Middle frontal gyrus (tissue), 1 donor: ENCODE measurements at regions not wholly inside any gene's neighbourhood (a gene's known extent, or its start where the extent isn't known, plus 50 kb on each side); places are given as distances from the start of the nearest gene placed in this dataset.
A peak's percentile ranks its signal among the peaks of the same experiment; 100 is the strongest.

Experiments used
- DNase-seq: peaks from one replicate; pipeline ENCODE4 v3.0.0-alpha.2; 2015; ENCODE audit warnings: low spot score; ENCODE audit errors: extremely low spot score

GRCh38 chrX:69229436-69229835, 64.2 kb upstream of the PJA1 start:
- no peak for DNase-seq

DNA sequence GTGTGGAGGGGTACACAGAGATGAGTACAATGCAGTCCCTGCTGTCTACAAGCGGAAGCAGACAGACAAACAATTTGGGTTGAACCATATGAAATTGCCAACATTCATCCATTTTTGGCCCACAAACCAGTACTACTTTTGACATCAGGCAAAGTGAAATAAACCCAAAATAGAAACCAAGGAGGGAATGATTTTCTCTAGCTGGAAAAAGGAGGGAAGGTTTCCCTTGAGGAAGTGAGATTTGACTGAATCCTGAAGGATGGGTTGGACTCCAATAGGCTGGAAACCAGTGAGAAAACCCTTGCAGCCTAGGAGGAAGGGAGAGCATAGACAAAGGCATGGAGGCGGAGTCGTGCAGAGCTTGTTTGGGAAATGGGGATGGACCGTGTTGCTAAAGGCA, 63.5 kb upstream of the PJA1 start:
- no peak for DNase-seq

DNA sequence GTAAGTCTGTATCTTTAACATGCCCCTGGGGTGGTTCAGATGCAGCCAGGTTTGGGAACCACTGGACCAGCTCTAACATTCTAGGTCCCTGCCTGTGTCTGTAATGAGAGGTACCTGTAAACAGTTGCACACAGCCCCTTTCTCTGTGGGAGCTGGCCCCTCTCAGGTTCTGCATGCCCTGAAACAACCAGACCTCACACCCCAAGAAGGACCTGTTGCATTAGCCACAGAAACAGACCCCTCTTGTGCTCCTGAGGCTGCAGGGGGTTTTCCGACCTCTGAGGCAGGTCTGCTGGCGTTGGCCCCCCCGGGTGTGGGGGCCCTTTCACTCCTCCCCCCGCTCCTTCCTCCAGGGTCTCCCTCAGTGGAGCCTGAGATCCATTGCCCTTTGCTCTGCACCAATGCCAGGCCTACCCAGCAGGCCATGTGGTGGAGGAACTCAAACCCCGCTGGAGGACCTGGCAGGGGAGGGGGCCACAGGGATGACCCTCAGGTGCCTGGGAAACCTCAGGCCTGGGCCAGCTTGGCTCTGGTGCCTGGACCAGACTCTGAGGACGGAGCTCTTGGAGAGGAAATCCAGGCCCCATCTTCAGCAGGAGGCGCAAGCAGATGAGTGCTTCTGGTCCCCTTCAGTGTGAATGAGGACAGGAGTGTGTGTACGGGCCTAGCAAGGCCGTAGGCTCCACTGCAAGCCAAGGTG, 61.4 kb upstream of the PJA1 start:
- no peak for DNase-seq

- DNase-seq: peak; percentile 20
These were observed 57.1 kb upstream of the PJA1 start for GRCh38 chrX:69222103-69223090.

DNA sequence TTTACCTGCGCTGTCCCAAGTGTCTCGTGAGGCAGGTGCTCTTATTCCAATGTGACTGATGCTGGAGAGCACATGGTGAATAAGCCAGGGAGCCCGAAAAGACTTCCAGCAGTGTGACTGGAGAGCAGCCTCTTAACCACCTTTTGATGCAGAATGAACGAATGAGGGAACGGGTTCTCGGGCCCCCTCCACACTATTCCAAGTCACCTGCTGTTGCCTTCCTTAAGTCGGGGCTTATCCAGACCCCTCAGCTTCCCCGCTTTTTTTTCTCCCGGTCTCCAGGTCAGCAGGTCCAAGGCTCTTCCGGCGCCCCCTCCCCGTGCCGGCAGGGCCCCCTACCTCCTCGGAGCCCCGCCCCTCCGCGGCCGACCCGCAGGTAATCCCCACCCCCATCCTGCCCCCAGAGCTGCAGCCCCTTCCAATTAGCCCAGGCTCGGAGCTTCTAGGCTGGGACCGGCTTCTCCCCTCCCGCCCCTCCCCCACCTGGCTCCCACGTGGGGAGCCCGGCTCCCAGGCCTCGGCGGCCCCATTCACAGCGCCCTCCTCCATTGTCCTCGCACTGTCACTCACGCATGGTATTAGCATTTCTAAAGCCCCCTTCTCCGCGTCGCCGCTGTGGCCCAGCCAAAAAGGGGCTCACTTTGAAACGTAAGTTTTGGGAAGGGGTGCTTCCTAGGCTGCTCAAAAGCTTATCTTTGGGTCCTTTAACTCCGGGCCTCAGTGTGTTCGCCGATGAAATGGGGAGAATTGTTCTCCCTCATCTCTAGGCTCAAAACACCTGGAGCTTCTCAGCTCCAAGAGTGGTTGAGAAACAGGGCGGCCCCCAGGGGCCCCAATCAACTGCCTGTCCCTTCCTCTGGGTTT, 56.2 kb upstream of the PJA1 start:
- DNase-seq: no peak

DNA sequence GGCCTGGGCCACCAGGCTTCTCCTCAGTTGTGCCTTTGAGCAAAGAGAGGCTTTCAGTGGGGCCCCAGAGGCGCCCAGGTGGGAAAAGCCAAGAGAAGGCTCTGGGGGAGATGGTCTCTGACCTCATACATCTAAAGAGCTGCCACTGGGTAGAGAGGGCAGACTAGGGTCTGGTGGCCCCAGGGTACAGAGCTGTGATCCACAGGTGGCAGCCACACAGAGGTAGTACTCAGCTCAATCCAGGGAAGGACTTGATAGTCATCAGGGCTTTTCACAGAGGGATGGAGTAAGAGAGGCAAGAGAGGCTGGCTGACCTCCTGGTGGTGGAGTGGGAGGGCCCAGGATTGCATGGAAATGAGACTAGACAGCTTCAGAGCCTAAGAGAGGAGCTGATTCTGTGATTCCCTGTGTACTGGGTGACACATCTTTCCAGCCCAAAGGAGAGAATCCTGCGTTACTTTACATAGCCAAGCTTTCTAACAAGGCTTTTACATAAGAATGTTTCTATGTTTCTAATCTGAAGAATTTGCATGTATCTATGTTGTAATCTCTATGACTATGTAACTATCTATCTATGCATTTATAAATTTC, 53.2 kb upstream of the PJA1 start:
- DNase-seq: no peak

DNA sequence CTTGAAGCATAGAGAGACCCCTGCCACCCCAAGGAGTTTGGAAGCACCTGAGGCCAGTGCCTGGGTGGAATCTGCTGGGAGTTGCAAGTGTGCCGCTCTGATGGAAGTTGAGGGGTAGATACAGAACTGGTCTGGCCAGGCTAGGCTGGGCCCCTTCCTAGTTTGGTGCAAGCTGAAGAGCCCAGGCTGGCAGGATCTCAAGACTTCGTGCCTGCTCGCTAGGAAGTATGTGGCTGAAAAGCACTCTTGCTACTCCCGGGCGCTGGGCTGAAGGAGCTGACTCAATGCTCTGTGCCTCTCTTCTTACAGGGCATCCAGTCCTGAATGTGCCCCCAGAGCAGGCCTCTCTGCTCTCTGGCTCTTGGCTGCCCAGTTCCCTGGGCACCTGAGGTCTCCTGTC, 51.7 kb upstream of the PJA1 start:
- no peak for DNase-seq

DNA sequence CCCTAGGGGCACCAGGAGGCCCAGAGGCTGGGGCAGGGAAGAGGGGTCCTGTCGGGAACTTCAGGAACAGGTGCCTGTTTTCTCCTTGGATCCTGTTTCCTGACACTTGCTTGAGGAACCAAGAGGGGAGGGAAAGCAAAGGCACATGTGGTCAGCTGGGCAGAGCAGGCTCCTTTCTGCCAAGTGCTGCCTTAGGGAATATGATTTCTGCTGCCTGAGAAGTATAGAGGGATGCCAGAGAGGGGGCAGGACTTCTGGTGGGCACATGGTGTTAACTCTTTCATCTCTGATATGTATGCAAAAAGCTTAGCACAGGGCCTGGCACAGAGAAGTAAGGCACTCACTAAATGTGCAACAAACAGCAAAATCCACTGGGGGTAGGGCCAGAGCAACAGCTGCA, 51.2 kb upstream of the PJA1 start:
- DNase-seq: no peak

DNA sequence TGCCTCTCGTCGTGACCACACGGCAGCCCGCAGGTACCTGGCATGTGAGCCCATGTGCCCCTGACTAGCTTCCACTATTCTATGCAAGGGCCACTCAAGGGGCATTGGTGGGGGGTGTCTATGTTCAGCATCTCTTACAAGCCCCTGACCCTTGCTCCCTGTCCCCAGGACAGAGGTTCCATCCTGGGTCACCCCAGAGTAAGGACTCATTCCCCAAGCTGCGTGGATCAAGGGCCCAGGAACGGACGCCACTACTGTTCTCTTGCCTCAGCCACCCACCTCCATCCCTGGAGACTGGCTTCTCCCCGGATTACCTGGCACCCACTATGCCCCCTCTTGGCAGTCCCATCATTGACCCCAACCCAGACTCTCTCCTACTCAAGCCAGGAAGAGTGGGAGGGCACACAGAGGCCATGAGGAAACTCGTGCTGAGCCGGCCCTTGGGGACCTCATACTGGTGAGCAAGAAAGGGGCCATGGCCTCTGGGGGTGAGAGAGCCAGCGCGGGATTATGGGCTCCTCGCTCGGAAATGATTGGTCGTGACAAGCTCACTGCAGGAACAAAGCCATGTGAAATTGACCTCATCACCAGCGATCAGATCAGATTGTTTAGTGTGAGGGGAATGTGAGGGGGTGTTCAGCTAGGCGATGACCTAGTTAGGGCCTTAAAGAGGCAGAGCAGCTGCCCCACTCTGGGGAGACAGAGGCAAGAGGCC, 50.1 kb upstream of the PJA1 start:
- DNase-seq: no peak
